ENCODE measurements at regions not wholly inside any gene's neighbourhood (a gene's known extent, or its start where the extent isn't known, plus 50 kb on each side); places are given as distances from the start of the nearest gene placed in this dataset.

DNA sequence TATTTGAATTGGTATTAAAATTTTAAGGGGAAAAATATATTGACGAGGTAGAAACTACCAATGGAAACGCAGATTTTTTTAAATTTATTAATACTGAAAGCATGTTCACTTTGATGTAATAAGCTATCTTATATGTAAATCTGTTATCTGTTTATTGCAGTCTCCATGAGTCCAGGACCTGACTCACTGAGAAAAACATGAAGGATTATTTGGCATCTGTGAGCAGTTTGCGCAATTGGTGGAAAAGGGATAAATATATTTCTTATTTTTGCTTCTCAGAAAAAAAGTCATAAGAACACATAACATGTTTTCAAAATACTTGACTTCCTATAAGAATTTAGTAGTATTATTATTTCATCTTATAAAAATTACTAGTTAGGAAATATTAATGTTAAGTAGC is 561.4 kb downstream of the ADCYAP1 start:
- CTCF ChIA-PET: no interaction called here
- no peaks in the 10 kb centered on the region for H3K4me1 Mint-ChIP-seq (ENCODE audit: low read depth)
- intact Hi-C loops (cut with DNase I, micrococcal nuclease): no loop called here

DNA sequence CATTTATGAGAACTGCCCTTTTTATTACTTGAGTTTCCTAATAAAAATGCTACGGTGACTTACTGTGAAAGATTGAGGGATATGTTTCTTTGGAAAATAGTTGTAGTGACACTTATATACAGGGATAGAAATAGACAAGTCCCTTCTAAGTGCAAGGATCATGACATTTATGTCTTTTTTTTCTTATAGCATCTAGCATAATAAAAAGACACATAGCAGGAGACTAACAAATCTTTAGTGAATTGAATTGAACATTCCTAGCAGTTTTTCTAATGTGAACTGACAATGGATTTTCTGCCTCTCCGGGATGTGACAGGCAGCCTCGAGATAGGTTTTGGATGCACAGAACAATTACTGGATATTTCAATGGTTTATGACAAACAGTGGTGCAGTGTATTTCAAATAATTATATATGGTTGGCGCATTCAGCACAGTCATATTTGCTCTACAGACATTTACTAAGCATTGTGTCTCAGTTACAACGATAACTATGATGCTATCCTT is 562.8 kb downstream of the ADCYAP1 start:
- H3K27me3 ChIP-seq (ENCODE audit: control insufficient read depth in 1 of 2, insufficient read depth in 2 of 2, low read length in 2 of 2): no peaks in the 10 kb centered on the region
- no peak overlapping the region for H3K4me3 Mint-ChIP-seq
- H3K27ac Mint-ChIP-seq: no peak overlapping the region
- CTCF ChIA-PET: no interaction called here
- no peak for DNase-seq
- H3K36me3 ChIP-seq (ENCODE audit: insufficient read depth, low read length): no peaks in the 10 kb centered on the region
- POLR2A ChIA-PET: no interaction called here
- no peak for ATAC-seq (ENCODE audit: poor library complexity)
- H3K4me1 ChIP-seq (ENCODE audit: insufficient read depth, low read length): no peaks in the 10 kb centered on the region
- no peaks in the 10 kb centered on the region for H3K36me3 Mint-ChIP-seq (ENCODE audit: low read depth)
- no peak overlapping the region for H3K4me3 ChIP-seq (ENCODE audit: low read length)
- H3K27ac ChIP-seq (ENCODE audit: low read depth in 1 of 2, low read length in 2 of 2): no peak overlapping the region
- no peaks in the 10 kb centered on the region for H3K4me1 Mint-ChIP-seq (ENCODE audit: low read depth)
- no peaks in the 10 kb centered on the region for H3K9me3 ChIP-seq (ENCODE audit: control insufficient read depth in 1 of 2, insufficient read depth in 1 of 2, low read length in 2 of 2)
- no peak for TF ChIP-seq CTCF (IDR thresholded peaks at IDR 0.05)
- intact Hi-C loops (cut with DNase I, micrococcal nuclease): no loop called here
- H3K27me3 Mint-ChIP-seq: no peaks in the 10 kb centered on the region
- H3K9me3 Mint-ChIP-seq: peaks cover 3% of the 10 kb centered on the region

More for the DNA sequence above, 561.4 kb downstream of the ADCYAP1 start:
- Histone ChIP-seq H3K36me3 (ENCODE audit: insufficient read depth, low read length) (no peaks in the 10 kb centered on the region), H3K27ac (ENCODE audit: low read depth in 1 of 2, low read length in 2 of 2) (no peak overlapping the region), H3K4me1 (ENCODE audit: insufficient read depth, low read length) (no peaks in the 10 kb centered on the region), H3K27me3 (ENCODE audit: control insufficient read depth in 1 of 2, insufficient read depth in 2 of 2, low read length in 2 of 2) (no peaks in the 10 kb centered on the region), H3K4me3 (ENCODE audit: low read length) (no peak overlapping the region), H3K9me3 (ENCODE audit: control insufficient read depth in 1 of 2, insufficient read depth in 1 of 2, low read length in 2 of 2) (peaks cover 0 to 5% of the 10 kb centered on the region in 2 experiments)
- H3K27me3 Mint-ChIP-seq: no peaks in the 10 kb centered on the region
- H3K36me3 Mint-ChIP-seq (ENCODE audit: low read depth): no peaks in the 10 kb centered on the region
- peaks cover 3% of the 10 kb centered on the region for H3K9me3 Mint-ChIP-seq
- ATAC-seq (ENCODE audit: poor library complexity): no peak
- no peak overlapping the region for H3K27ac Mint-ChIP-seq
- no peak for DNase-seq
- H3K4me3 Mint-ChIP-seq: no peak overlapping the region
- no peak for TF ChIP-seq CTCF (IDR thresholded peaks at IDR 0.05)
- POLR2A ChIA-PET: no interaction called here

DNA sequence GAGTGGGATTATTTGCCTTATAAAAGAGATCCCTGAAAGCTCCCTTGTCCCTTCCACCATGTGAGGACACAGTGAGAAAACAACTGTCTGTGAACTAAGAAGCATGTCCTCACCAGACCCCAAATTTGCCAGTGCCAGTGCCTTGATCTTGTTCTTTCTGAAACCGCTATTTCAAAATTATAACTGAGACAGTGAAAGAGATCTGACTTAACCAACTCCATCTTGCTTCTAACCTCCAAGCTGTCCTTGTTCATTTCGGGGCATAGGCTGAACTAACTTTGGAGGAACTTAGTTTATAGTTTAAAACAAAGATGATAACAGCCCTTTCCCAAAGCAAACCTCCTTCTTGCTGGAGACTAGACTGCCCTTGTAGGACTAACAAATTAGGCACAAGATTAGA is 563.9 kb downstream of the ADCYAP1 start:
- H3K4me3 Mint-ChIP-seq: no peak overlapping the region
- Histone ChIP-seq H3K4me1 (ENCODE audit: insufficient read depth, low read length) (no peaks in the 10 kb centered on the region), H3K27ac (ENCODE audit: low read depth in 1 of 2, low read length in 2 of 2) (no peak overlapping the region), H3K27me3 (ENCODE audit: control insufficient read depth in 1 of 2, insufficient read depth in 2 of 2, low read length in 2 of 2) (no peaks in the 10 kb centered on the region), H3K4me3 (ENCODE audit: low read length) (no peak overlapping the region), H3K36me3 (ENCODE audit: insufficient read depth, low read length) (no peaks in the 10 kb centered on the region), H3K9me3 (ENCODE audit: control insufficient read depth in 1 of 2, insufficient read depth in 1 of 2, low read length in 2 of 2) (no peaks in the 10 kb centered on the region)
- H3K9me3 Mint-ChIP-seq: no peaks in the 10 kb centered on the region
- H3K27ac Mint-ChIP-seq: no peak overlapping the region
- H3K36me3 Mint-ChIP-seq (ENCODE audit: low read depth): no peaks in the 10 kb centered on the region
- H3K27me3 Mint-ChIP-seq: no peaks in the 10 kb centered on the region
- H3K4me1 Mint-ChIP-seq (ENCODE audit: low read depth): no peaks in the 10 kb centered on the region
- intact Hi-C loops (cut with DNase I, micrococcal nuclease): no loop called here
- ATAC-seq (ENCODE audit: poor library complexity): no peak
- DNase-seq: no peak
- ChIA-PET CTCF (no interaction called here), POLR2A (no interaction called here)
- TF ChIP-seq CTCF (IDR thresholded peaks at IDR 0.05): no peak
